ENCODE measurements at regions not wholly inside any gene's neighbourhood (a gene's known extent, or its start where the extent isn't known, plus 50 kb on each side); places are given as distances from the start of the nearest gene placed in this dataset.

DNA sequence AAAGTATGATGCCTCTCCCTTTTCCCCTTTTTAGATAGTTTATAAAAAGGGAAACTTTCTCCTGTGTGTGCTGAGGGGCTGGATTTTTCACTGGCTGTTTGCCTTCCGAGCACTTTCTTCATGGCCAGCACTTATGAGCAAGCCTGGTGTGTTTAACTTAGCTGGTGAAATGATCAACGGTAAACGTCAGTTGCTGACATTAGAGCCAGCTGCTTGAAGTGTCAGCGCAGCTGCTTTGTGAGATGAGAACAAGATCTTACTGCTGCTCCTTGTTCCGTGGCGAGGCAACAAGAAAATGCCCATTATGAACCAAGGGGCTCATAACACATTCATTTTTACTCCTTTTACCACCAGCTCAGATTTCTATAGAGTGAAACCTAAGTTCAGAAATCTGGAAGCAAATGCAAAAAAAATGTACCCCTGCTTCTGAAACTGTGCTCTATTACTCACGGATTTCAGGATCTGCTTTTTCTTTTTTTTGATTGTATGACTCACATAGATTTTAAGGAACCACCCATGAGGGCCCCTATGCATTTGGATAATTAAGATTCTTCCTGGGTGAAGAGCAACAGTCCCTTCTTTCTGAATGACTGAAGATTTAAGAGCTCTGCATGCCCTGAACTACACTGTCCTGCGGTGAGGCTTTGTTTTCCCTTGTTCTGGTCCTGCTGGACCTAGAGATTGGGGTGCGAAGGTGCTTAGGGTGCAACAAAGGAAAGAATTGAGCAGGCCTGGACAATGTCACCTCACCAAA lies 74.3 kb upstream of the CPM start:
- FAIRE-seq: no peak
- Histone ChIP-seq H4K20me1 (ENCODE audit: control insufficient read depth, insufficient read depth) (no peaks in the 10 kb centered on the region), H3K4me1 (ENCODE audit: control insufficient read depth, insufficient read depth, low read length) (no peaks in the 10 kb centered on the region), H3K27me3 (replicated peaks in 1 of 2; ENCODE audit: control insufficient read depth in 2 of 2, insufficient read depth in 2 of 2, low read length in 1 of 2) (no peaks in the 10 kb centered on the region), H3K4me2 (ENCODE audit: control insufficient read depth, insufficient read depth) (no peak overlapping the region), H3K9me3 (replicated peaks; ENCODE audit: control insufficient read depth, insufficient read depth, low read length) (no peaks in the 10 kb centered on the region), H2AFZ (ENCODE audit: control insufficient read depth, low read depth, low read length) (no peak overlapping the region), H3K79me2 (ENCODE audit: control insufficient read depth, insufficient read depth, low read length) (no peaks in the 10 kb centered on the region), H3K4me3 (no peak overlapping the region), H3K36me3 (ENCODE audit: control insufficient read depth in 2 of 2, insufficient read depth in 2 of 2, low read length in 1 of 2) (no peaks in the 10 kb centered on the region), H3K9ac (ENCODE audit: control insufficient read depth, insufficient read depth, low read length) (no peak overlapping the region), H3K27ac (ENCODE audit: control insufficient read depth, insufficient read depth) (no peak overlapping the region)
- CTCF ChIA-PET: interaction anchor here (0.7 kb wide), 1 partner anchor 145 kb away, joined by 3 read pairs; no protein-coding TSS in a partner anchor
- RAD21 ChIA-PET (ENCODE audit: unreplicated experiment): no interaction called here
- intact Hi-C loops (cut with micrococcal nuclease; ENCODE audit: unreplicated experiment): no loop called here
- in situ Hi-C loops (cut with MboI): no loop called here
- SMC1A ChIA-PET (ENCODE audit: uncharacterized antibody, unreplicated experiment): interaction anchor here (0.8 kb wide), 1 partner anchor 9 kb away, joined by 3 read pairs; no protein-coding TSS in a partner anchor
- ATAC-seq: no peak
- POLR2A ChIA-PET: no interaction called here
- DNase-seq (ENCODE audit: low read depth, low spot score): no peak
- TF ChIP-seq ZNF274 (IDR thresholded peaks at IDR 0.05; ENCODE audit: insufficient read depth, insufficient read length) (no peak), HDAC6 (IDR thresholded peaks at IDR 0.05; ENCODE audit: unreplicated experiment) (no peak), ZNF217 (IDR thresholded peaks at IDR 0.05) (no peak), ATF7 (IDR thresholded peaks at IDR 0.05; ENCODE audit: low read depth) (no peak), PAX8 (IDR thresholded peaks at IDR 0.05) (no peak), ZNF622 (IDR thresholded peaks at IDR 0.05) (no peak), HDAC2 (IDR thresholded peaks at IDR 0.05) (no peak), MYB (IDR thresholded peaks at IDR 0.05; ENCODE audit: borderline replicate concordance, low read depth, low read length) (no peak), MTA3 (IDR thresholded peaks at IDR 0.05; ENCODE audit: borderline replicate concordance, low read length) (no peak), ETV6 (conservative IDR thresholded peaks at IDR 0.05 in 1 of 2, IDR thresholded peaks at IDR 0.05 in 1 of 2; ENCODE audit: borderline replicate concordance in 1 of 2, low read depth in 1 of 2) (no peak), FOXK2 (IDR thresholded peaks at IDR 0.05) (no peak), IRF4 (IDR thresholded peaks at IDR 0.05; ENCODE audit: low read depth, low read length) (no peak)
- TF ChIP-seq, protein P1, sequence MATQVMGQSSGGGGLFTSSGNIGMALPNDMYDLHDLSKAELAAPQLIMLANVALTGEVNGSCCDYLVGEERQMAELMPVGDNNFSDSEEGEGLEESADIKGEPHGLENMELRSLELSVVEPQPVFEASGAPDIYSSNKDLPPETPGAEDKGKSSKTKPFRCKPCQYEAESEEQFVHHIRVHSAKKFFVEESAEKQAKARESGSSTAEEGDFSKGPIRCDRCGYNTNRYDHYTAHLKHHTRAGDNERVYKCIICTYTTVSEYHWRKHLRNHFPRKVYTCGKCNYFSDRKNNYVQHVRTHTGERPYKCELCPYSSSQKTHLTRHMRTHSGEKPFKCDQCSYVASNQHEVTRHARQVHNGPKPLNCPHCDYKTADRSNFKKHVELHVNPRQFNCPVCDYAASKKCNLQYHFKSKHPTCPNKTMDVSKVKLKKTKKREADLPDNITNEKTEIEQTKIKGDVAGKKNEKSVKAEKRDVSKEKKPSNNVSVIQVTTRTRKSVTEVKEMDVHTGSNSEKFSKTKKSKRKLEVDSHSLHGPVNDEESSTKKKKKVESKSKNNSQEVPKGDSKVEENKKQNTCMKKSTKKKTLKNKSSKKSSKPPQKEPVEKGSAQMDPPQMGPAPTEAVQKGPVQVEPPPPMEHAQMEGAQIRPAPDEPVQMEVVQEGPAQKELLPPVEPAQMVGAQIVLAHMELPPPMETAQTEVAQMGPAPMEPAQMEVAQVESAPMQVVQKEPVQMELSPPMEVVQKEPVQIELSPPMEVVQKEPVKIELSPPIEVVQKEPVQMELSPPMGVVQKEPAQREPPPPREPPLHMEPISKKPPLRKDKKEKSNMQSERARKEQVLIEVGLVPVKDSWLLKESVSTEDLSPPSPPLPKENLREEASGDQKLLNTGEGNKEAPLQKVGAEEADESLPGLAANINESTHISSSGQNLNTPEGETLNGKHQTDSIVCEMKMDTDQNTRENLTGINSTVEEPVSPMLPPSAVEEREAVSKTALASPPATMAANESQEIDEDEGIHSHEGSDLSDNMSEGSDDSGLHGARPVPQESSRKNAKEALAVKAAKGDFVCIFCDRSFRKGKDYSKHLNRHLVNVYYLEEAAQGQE (IDR thresholded peaks at IDR 0.05; ENCODE audit: low read depth, low read length): no peak
- TF ChIP-seq, protein P2, sequence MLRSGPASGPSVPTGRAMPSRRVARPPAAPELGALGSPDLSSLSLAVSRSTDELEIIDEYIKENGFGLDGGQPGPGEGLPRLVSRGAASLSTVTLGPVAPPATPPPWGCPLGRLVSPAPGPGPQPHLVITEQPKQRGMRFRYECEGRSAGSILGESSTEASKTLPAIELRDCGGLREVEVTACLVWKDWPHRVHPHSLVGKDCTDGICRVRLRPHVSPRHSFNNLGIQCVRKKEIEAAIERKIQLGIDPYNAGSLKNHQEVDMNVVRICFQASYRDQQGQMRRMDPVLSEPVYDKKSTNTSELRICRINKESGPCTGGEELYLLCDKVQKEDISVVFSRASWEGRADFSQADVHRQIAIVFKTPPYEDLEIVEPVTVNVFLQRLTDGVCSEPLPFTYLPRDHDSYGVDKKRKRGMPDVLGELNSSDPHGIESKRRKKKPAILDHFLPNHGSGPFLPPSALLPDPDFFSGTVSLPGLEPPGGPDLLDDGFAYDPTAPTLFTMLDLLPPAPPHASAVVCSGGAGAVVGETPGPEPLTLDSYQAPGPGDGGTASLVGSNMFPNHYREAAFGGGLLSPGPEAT (IDR thresholded peaks at IDR 0.05; ENCODE audit: low read depth): no peak
- TF ChIP-seq, protein P3, sequence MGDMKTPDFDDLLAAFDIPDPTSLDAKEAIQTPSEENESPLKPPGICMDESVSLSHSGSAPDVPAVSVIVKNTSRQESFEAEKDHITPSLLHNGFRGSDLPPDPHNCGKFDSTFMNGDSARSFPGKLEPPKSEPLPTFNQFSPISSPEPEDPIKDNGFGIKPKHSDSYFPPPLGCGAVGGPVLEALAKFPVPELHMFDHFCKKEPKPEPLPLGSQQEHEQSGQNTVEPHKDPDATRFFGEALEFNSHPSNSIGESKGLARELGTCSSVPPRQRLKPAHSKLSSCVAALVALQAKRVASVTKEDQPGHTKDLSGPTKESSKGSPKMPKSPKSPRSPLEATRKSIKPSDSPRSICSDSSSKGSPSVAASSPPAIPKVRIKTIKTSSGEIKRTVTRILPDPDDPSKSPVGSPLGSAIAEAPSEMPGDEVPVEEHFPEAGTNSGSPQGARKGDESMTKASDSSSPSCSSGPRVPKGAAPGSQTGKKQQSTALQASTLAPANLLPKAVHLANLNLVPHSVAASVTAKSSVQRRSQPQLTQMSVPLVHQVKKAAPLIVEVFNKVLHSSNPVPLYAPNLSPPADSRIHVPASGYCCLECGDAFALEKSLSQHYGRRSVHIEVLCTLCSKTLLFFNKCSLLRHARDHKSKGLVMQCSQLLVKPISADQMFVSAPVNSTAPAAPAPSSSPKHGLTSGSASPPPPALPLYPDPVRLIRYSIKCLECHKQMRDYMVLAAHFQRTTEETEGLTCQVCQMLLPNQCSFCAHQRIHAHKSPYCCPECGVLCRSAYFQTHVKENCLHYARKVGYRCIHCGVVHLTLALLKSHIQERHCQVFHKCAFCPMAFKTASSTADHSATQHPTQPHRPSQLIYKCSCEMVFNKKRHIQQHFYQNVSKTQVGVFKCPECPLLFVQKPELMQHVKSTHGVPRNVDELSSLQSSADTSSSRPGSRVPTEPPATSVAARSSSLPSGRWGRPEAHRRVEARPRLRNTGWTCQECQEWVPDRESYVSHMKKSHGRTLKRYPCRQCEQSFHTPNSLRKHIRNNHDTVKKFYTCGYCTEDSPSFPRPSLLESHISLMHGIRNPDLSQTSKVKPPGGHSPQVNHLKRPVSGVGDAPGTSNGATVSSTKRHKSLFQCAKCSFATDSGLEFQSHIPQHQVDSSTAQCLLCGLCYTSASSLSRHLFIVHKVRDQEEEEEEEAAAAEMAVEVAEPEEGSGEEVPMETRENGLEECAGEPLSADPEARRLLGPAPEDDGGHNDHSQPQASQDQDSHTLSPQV (IDR thresholded peaks at IDR 0.05): no peak
- no TSS peak for BruUV-seq (replicated peaks)
- 17% methylated on average over 9 of the region's 9 CpGs for WGBS (ENCODE audit: insufficient coverage, insufficient replicate concordance, low lambda C conversion rate, missing lambda C conversion rate)
